CD4-positive, alpha-beta T cell treated with Interleukin-21 for 1 hour (primary cell): ENCODE measurements at regions not wholly inside any gene's neighbourhood (a gene's known extent, or its start where the extent isn't known, plus 50 kb on each side); places are given as distances from the start of the nearest gene placed in this dataset.
"Not testable (repeated sequence)": the region's sequence is repeated elsewhere in the genome, so short reads cannot be mapped to it uniquely, and the experiment has no call there.

ENCODE experiments used
- DNase-seq: peaks from one replicate; pipeline ENCODE4 v3.0.0-alpha.2; 2020

- DNase-seq: no peak
Observed at GRCh38 chr15:47887241-47887800, 170.0 kb downstream of the SEMA6D start.

DNA sequence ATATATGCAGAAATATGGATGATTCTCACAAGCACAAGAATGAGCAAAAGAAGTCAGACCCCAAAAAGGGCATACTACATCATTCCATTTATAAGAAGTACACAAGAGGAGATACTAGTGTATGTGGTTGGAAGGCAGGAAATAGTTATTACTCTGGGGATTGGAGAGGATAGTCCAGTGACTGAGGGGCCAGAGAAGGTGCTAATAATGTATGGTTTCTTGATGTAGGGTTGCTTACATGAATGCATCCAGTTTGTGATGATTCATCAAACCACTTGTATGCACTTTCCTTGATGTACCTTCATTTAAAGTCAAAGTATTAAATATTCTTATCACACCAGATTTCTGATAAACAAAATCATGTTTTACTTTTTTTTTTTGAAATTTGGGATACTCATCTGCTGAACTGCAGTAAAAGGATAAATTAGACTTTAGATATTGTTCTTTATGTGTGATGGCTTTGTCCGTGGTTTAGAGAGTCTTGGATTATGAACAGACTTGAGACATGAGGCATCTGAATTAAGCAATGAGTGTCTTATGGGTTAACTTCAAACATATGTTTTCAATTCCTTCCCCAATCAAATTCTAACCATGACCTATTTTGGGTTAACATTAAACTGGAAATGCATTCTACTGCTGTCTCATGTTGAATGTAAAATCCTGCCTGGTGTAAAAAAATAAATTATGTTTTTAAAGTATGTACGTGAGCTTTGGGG is 171.2 kb downstream of the SEMA6D start:
- no peak for DNase-seq

GRCh38 chr15:47890397-47891150 is 173.3 kb downstream of the SEMA6D start:
- DNase-seq: no peak

GRCh38 chr15:47897525-47897924 is 180.2 kb downstream of the SEMA6D start:
- no peak for DNase-seq

DNA sequence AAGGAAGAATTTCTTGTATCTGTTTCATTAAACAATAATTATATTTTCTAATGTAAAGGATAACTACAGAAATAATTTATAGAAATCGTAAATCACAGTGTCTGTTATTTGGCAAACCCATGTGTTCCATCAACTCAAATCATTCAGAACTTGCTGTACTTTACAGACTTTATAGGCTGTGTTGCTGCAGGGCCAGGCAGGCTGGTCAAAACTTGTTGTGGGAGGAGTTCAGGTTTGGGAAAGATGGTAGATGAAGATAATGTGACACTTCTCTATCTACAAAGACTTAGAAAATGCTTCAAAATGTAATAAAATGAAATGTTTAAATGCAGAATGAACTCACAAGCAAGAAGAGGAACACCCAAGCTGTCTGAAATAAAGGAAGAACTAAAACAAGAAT is 183.4 kb downstream of the SEMA6D start:
- DNase-seq: no peak

- no peak for DNase-seq
Observed at GRCh38 chr15:47903368-47903767, 186.1 kb downstream of the SEMA6D start.

DNA sequence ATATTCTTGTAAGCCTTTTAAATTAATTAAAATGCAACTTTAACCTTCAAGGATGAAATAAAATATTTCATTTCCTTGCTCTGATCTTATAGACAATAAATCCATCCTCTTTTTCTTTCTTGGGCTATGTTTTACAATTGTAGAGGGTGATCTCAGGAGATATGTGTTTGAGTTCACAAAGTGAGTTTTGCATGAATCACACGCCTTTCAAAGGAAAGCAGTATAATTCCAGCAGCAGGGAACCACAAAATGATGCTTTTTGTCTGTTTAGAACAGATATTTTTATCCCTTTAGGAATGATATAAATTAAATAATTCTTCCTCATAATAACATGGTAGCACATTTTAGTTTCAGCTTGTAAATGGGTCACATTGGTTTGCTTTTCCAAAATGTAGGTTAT is 191.2 kb downstream of the SEMA6D start:
- no peak for DNase-seq

DNA sequence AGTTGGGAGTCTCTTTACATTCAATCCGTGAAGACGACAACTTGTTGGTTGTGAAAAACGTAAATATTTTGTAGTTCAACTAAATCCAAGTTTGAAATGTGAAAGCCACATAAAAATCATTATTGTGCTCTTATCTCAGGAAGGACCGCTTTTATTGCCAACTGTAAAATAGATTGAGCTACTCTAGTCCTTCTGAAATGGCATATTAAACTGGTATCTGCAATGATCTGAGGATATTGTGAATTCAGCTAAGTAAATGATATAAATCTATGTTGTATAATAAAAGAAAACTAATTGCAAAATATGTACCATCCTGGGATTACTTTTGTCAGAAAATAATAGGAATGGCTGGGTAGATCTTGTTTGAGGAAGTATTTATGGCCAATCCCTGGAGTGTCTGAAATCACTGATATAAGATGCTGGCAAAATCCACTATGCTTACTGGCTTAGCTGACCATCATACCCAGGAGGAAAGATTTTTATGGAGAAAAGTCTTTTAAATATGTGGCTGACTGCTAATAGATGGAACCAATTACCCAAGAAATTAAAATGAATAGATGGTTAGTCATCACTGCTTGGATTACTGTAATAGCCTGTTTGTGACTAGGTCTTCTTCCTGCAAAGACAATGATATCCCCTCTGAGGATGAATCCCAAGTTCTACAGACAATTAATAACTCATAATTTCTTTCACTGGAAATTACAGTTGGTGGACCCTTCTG is 191.8 kb downstream of the SEMA6D start:
- DNase-seq: no peak

DNA sequence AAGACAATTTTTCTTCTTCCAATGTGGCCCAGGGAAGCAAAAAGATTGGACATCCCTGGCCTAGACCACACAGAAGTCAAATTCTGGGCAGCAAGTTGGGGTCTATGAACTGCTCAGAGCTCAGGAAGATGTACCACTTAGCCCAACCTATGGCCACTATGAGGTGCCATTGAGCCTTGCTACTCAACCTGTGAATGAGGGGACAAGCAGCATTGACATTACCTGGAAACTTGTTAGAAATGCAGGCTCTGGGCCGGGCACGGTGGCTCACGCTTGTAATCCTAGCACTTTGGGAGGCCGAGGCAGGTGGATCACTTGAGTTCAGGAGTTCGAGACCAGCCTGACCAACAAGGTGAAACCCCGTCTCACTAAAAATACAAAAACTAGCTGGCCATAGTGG is 195.6 kb downstream of the SEMA6D start:
- not testable (repeated sequence) for DNase-seq

DNA sequence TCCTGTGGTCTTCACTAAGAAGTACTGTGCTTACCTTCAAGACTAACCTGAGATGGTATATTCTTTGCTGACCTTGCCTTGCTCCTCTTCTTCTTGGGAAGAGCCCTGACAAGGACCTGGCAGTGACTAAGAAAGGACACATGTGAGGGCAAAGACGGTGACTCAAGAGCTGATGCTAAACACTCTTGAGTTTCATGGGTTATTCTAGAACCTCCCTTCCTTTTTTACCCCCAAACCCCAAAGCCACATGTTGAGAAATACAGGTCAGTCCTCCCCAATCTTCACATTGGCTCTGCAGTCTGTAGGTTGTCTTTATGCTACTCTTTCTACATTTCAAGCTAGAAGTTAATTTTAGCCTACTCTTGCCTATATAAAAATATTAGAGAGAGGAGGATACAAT is 200.6 kb downstream of the SEMA6D start:
- DNase-seq: no peak

DNA sequence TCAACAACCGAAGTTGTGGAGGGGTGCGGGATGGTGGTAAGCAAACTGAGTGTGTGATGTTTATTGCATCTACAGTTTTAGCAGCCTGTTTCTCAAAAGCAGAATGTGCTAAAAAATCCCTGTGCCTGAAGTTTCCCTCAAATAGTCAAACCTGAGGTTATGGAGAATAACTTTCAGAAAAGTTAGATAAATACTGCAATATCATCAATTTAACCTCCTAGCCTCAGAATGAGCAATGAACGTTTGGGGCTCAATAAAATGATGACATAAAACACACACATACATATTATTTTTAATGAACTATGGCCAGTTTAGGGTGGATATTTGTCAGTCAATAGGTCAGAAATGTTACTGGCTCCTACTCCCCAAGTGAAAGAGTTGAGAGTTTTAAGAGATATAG is 201.6 kb downstream of the SEMA6D start:
- DNase-seq: no peak

- no peak for DNase-seq
Observed at GRCh38 chr15:47924381-47924780, 196.4 kb upstream of the SLC24A5 start.

DNA sequence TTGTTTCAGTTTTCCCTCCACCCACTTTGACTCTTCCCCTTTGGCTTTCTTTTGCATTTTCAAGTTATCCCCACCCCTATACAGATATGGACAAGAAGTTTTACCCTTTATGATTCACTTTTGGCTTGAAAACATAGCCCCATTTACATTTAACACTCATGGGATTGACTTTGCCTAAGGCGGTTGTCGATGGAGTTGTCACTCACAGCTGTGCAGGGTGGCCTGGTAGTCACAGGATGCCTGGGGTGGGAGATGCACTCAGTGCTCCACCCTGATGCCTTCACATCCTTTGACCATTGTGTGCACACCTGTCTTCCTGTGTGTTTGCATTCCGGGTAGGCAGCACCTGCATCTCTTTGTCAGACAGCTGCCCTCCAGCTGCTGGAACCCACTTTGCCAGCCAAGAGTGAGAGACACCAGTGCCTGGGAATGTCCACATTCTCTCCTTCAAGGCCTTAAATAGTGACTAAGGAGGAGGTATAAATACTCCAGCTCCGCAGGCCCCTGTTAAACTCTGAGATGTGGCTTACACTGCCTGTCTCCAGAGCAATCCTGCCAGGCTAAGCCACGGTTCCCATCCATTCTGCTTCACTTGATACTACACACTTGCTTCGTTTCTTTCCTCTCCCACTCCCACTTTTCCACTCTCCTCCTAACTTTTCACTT is 191.5 kb upstream of the SLC24A5 start:
- no peak for DNase-seq

DNA sequence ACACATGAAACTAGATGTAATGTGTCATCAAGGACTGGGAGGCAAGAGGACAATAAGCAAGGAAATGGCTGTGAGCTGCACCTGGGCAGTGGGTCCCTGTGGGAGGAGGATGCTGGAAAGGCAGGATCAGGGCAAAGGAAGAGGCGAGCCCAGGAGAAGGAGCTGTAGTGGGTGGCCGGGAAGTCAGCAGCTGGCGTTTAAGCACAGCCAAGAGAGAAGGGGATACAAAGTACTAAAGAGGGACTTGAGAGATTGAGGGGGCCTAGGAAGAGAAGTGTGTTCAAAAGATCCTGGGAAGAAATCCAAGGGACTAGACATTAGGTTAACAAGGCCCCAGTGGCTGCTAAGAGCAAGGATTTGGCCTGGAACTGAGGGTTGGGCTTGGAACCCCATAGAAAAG is 188.5 kb upstream of the SLC24A5 start:
- DNase-seq: no peak

GRCh38 chr15:47932951-47933641 is 187.7 kb upstream of the SLC24A5 start:
- no peak for DNase-seq

- DNase-seq: no peak
Observed at GRCh38 chr15:47933865-47934264, 186.9 kb upstream of the SLC24A5 start.

DNA sequence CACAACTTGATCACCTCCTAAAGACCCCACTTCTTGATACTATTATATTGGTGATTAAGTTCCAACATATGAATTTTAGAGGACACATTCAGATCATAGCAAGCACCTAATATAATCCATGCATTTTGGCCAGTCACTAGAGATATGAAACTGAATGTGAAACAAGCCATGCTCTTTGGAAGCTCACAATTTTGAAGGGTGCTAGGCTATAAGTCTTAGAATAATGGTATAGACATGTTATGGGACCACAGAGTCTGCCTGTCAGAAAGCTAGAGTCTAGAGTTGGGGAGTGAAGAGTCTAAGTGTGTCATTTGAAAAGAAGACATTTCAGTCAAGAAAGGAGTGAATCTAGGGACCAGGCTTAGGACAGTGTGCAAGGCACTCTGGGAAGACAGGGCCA is 186.4 kb upstream of the SLC24A5 start:
- no peak for DNase-seq

DNA sequence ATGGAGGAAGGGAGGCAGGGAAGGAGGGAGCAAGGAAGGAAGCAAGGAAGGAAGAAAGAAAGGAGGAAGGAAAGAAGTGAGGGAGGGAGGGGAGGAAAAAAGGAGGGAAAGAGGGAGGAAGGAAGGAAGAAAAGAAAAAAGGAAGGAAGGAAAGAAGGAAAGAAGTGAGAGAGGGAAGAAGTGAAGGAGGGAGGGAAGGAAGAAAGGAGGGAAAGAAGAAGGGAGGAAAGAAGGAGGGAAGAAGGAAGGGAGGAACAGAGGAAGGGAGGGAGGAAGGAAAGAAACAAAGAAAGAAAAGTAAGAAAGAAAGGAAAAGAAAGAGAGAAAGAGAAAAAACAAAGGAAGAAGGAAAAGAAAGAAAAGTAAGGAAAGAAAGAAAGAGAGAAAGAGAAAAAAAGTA is 183.0 kb upstream of the SLC24A5 start:
- no peak for DNase-seq

DNA sequence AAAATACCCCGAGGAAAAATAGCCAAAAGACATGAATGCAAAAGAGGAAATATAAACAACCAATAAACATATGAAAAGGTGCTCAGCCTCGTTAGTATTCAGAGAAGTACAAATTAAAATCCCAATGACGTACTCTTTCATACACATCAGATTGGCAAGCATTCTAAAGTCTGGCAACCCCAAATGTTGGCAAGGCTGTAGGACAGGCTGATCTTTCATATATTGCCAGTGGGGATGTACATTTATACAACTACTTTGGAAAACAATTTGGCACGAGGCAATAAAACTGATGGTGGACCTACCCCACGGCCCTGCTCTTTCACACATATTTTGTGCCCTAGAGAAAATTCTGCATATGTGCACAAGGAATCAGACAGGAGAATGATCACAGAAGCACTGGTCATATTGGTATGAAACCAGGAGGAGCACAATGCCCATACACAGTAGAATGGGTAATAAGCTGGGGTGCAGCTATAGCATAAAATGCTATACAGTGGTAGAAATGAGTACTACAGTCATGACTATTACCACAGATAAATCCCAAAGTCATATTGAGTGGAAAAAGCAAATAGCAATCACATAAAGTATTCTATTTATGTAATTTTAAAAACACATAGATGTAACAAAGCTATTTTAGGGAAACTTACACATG is 176.0 kb upstream of the SLC24A5 start:
- no peak for DNase-seq

DNA sequence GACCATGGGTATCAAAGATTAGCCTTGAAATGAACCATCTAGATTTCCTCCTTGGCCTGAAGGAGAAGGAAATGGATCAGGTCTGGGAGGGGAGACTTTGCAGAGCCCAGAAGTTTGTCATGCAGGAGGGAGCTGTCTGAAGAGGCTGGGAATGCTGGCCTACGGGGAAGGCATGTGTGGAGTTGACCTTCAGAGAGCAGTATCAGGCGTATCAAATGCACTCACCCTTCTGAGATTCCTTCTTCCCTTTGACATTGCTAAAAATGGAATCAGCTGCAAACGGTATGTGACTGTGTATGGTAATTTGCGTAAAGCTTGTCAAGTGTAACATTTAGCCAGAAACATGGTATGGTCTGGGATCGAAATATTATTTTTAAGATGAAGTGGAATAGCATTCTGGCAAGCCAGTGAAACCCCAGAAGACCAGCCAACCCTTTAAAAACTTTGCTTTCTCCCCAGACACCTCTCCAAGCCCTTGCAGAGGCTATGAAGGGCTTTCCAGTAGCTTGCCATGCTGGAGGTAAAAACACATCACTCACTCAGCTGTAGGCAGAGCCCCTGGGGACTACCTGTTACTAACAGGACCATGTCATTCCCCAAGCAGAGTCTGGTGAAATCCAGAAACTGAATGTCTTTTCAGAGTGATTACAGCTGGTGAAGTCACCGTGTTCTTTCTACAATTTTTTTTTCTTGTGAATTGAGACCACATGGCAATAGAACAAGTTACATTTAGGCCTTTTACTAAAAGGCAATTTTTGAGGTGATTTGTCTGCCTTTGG is 174.7 kb upstream of the SLC24A5 start:
- no peak for DNase-seq

DNA sequence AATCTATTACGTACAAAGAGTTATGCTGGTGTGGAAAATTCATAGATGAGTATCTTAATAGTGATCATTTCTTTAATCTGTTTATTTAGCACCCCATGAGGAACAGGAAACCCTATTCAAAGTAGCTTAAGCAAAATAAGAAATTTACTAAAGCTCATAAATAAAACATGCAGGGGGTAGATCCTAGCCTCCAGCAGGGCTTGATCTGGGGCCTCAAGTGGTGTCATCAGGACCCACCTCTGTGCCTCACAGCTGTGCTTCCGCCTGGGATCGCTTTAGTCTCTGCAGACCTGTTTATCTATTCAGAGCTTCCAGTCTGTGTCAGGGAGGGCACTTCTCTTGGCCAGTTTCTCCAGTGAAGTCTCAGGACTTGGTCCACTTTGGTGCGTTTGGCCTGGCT is 171.0 kb upstream of the SLC24A5 start:
- DNase-seq: no peak
